ENCODE measurements at regions not wholly inside any gene's neighbourhood (a gene's known extent, or its start where the extent isn't known, plus 50 kb on each side); places are given as distances from the start of the nearest gene placed in this dataset.

GRCh38 chr4:132556316-132556715 is 592.8 kb upstream of the PCDH10 start:
- Histone ChIP-seq H3K4me3 (no peak overlapping the region), H3K79me2 (no peaks in the 10 kb centered on the region), H4K20me1 (ENCODE audit: insufficient read depth, poor library complexity, severe bottlenecking) (no peaks in the 10 kb centered on the region), H3K9me3 (ENCODE audit: low read depth) (no peaks in the 10 kb centered on the region), H3K4me1 (ENCODE audit: insufficient read depth) (no peaks in the 10 kb centered on the region), H2AFZ (no peak overlapping the region), H3K9me2 (replicated peaks; ENCODE audit: insufficient read depth) (no peaks in the 10 kb centered on the region), H3K36me3 (replicated peaks; ENCODE audit: insufficient read depth, low read depth) (no peaks in the 10 kb centered on the region), H3K27ac (no peak overlapping the region), H3K4me2 (no peak overlapping the region), H3K27me3 (no peaks in the 10 kb centered on the region)
- TF ChIP-seq EZH2phosphoT487 (IDR thresholded peaks at IDR 0.05; ENCODE audit: low read depth, severe bottlenecking, unreplicated experiment) (no peak), CTCF (IDR thresholded peaks at IDR 0.05; ENCODE audit: poor library complexity) (no peak), EZH2 (IDR thresholded peaks at IDR 0.05; ENCODE audit: borderline replicate concordance) (no peak)
- 88% methylated on average over 3 of the region's 3 CpGs for WGBS (ENCODE audit: low lambda C conversion rate, missing lambda C conversion rate)
- no peak for DNase-seq (ENCODE audit: low spot score)

GRCh38 chr4:132557660-132558059 is 591.4 kb upstream of the PCDH10 start:
- Histone ChIP-seq H3K4me2 (no peak overlapping the region), H4K20me1 (ENCODE audit: insufficient read depth, poor library complexity, severe bottlenecking) (no peaks in the 10 kb centered on the region), H3K27ac (no peak overlapping the region), H3K9me2 (replicated peaks; ENCODE audit: insufficient read depth) (no peaks in the 10 kb centered on the region), H3K79me2 (no peaks in the 10 kb centered on the region), H3K4me3 (no peak overlapping the region), H2AFZ (no peak overlapping the region), H3K9me3 (ENCODE audit: low read depth) (no peaks in the 10 kb centered on the region), H3K36me3 (replicated peaks; ENCODE audit: insufficient read depth, low read depth) (no peaks in the 10 kb centered on the region), H3K27me3 (no peaks in the 10 kb centered on the region), H3K4me1 (ENCODE audit: insufficient read depth) (no peaks in the 10 kb centered on the region)
- DNase-seq (ENCODE audit: low spot score): peak; percentile 28
- TF ChIP-seq EZH2phosphoT487 (IDR thresholded peaks at IDR 0.05; ENCODE audit: low read depth, severe bottlenecking, unreplicated experiment) (no peak), CTCF (IDR thresholded peaks at IDR 0.05; ENCODE audit: poor library complexity) (peak; percentile 16)

- H3K4me1 ChIP-seq (ENCODE audit: insufficient read depth): no peaks in the 10 kb centered on the region
- no peak overlapping the region for H3K4me2 ChIP-seq
- TF ChIP-seq CTCF (IDR thresholded peaks at IDR 0.05; ENCODE audit: poor library complexity): peak; percentile 19
- no peak for TF ChIP-seq EZH2 (IDR thresholded peaks at IDR 0.05; ENCODE audit: borderline replicate concordance)
- TF ChIP-seq EZH2phosphoT487 (IDR thresholded peaks at IDR 0.05; ENCODE audit: low read depth, severe bottlenecking, unreplicated experiment): no peak
- H3K9me3 ChIP-seq (ENCODE audit: low read depth): no peaks in the 10 kb centered on the region
- peak; percentile 8 for DNase-seq (ENCODE audit: low spot score)
- no peak overlapping the region for H3K27ac ChIP-seq
- no peaks in the 10 kb centered on the region for H3K27me3 ChIP-seq
- H3K4me3 ChIP-seq: no peak overlapping the region
- no peaks in the 10 kb centered on the region for H3K36me3 ChIP-seq (replicated peaks; ENCODE audit: insufficient read depth, low read depth)
- WGBS (ENCODE audit: low lambda C conversion rate, missing lambda C conversion rate): 74% methylated on average over 1 of the region's 1 CpG
- H3K79me2 ChIP-seq: no peaks in the 10 kb centered on the region
- H3K9me2 ChIP-seq (replicated peaks; ENCODE audit: insufficient read depth): no peaks in the 10 kb centered on the region
- H4K20me1 ChIP-seq (ENCODE audit: insufficient read depth, poor library complexity, severe bottlenecking): no peaks in the 10 kb centered on the region
- no peak overlapping the region for H2AFZ ChIP-seq
These were observed 584.2 kb upstream of the PCDH10 start for GRCh38 chr4:132564920-132565319.

GRCh38 chr4:132565542-132565941 is 583.6 kb upstream of the PCDH10 start:
- Histone ChIP-seq H3K27ac (no peak overlapping the region), H3K36me3 (replicated peaks; ENCODE audit: insufficient read depth, low read depth) (no peaks in the 10 kb centered on the region), H4K20me1 (ENCODE audit: insufficient read depth, poor library complexity, severe bottlenecking) (no peaks in the 10 kb centered on the region), H3K79me2 (no peaks in the 10 kb centered on the region), H3K9me2 (replicated peaks; ENCODE audit: insufficient read depth) (no peaks in the 10 kb centered on the region), H3K4me1 (ENCODE audit: insufficient read depth) (no peaks in the 10 kb centered on the region), H3K4me2 (no peak overlapping the region), H2AFZ (no peak overlapping the region), H3K4me3 (no peak overlapping the region), H3K9me3 (ENCODE audit: low read depth) (no peaks in the 10 kb centered on the region), H3K27me3 (no peaks in the 10 kb centered on the region)
- DNase-seq (ENCODE audit: low spot score): no peak
- TF ChIP-seq EZH2 (IDR thresholded peaks at IDR 0.05; ENCODE audit: borderline replicate concordance): no peak
- TF ChIP-seq EZH2phosphoT487 (IDR thresholded peaks at IDR 0.05; ENCODE audit: low read depth, severe bottlenecking, unreplicated experiment): no peak
- TF ChIP-seq CTCF (IDR thresholded peaks at IDR 0.05; ENCODE audit: poor library complexity): no peak
- 87% methylated on average over 2 of the region's 2 CpGs for WGBS (ENCODE audit: low lambda C conversion rate, missing lambda C conversion rate)
